SW 1271 (cell line): ENCODE measurements at regions not wholly inside any gene's neighbourhood (a gene's known extent, or its start where the extent isn't known, plus 50 kb on each side); places are given as distances from the start of the nearest gene placed in this dataset.

Source experiments
- DNase-seq, 2 experiments: peaks; one replicate each; lab custom pipeline; 2025; lab: John Stamatoyannopoulos, UW

GRCh38 chr12:46449856-46450255, 77.3 kb upstream of the SLC38A2 start:
- DNase-seq, result no peak

- DNase-seq, result no peak
Measured at GRCh38 chr12:46449316-46449715, 76.7 kb upstream of the SLC38A2 start.

- no peak for DNase-seq
Measured at GRCh38 chr12:46446645-46447044, 74.1 kb upstream of the SLC38A2 start.

GRCh38 chr12:46445551-46446235, 73.1 kb upstream of the SLC38A2 start:
- no peak for DNase-seq

GRCh38 chr12:46445093-46445492, 72.5 kb upstream of the SLC38A2 start:
- DNase-seq, result no peak

GRCh38 chr12:46443594-46444263, 71.2 kb upstream of the SLC38A2 start:
- DNase-seq, result no peak

GRCh38 chr12:46442738-46443137, 70.2 kb upstream of the SLC38A2 start:
- DNase-seq, result no peak

- DNase-seq, result no peak
Measured at GRCh38 chr12:46442239-46442638, 69.7 kb upstream of the SLC38A2 start.

- DNase-seq, result no peak
Measured at GRCh38 chr12:46439793-46440511, 67.4 kb upstream of the SLC38A2 start.

- no peak for DNase-seq
Measured at GRCh38 chr12:46438719-46439319, 66.2 kb upstream of the SLC38A2 start.

- no peak for DNase-seq
Measured at GRCh38 chr12:46438256-46438655, 65.7 kb upstream of the SLC38A2 start.

GRCh38 chr12:46437469-46437868, 64.9 kb upstream of the SLC38A2 start:
- no peak for DNase-seq

- DNase-seq, result no peak
Measured at GRCh38 chr12:46436747-46437146, 64.2 kb upstream of the SLC38A2 start.

GRCh38 chr12:46435625-46436024, 63.1 kb upstream of the SLC38A2 start:
- DNase-seq, result no peak

- DNase-seq, result no peak
Measured at GRCh38 chr12:46435029-46435428, 62.5 kb upstream of the SLC38A2 start.

- DNase-seq, result no peak
Measured at GRCh38 chr12:46433829-46434228, 61.3 kb upstream of the SLC38A2 start.

GRCh38 chr12:46432325-46432724, 59.8 kb upstream of the SLC38A2 start:
- DNase-seq, result peak in 1 of 2 experiments; percentile 56

- peak; percentile 87 to 98 for DNase-seq
Measured at GRCh38 chr12:46430340-46430948, 57.9 kb upstream of the SLC38A2 start.
